ENCODE measurements at regions not wholly inside any gene's neighbourhood (a gene's known extent, or its start where the extent isn't known, plus 50 kb on each side); places are given as distances from the start of the nearest gene placed in this dataset.

DNA sequence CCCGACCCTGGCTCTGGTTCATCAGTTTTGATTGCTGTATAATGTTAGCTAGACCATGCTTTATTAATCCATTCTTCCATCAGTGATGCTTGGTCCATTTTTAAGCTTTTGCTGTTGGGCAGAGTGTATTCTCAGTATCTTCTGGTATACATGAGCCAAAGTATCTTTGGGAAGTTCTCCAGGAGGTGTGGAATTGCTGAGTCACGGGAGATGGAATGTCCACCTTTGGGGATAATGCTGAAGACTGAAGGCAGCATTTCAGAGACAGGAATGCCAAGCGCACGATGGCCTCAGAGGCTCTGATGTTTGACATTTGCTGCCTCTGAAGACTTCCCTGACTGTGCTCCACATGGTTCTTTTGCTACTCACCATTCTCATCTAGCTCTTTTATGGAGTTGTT, 266.3 kb upstream of the KAZN start:
- no peaks in the 10 kb centered on the region for H3K4me1 ChIP-seq
- no peaks in the 10 kb centered on the region for H3K27me3 ChIP-seq (ENCODE audit: insufficient read depth in 3 of 3, low read length in 2 of 3)
- H3K4me3 ChIP-seq, result no peak overlapping the region
- ATAC-seq, result no peak
- no peak overlapping the region for H3K27ac ChIP-seq
- H3K9me3 ChIP-seq, result peaks cover 3% of the 10 kb centered on the region
- TF ChIP-seq, protein P1, sequence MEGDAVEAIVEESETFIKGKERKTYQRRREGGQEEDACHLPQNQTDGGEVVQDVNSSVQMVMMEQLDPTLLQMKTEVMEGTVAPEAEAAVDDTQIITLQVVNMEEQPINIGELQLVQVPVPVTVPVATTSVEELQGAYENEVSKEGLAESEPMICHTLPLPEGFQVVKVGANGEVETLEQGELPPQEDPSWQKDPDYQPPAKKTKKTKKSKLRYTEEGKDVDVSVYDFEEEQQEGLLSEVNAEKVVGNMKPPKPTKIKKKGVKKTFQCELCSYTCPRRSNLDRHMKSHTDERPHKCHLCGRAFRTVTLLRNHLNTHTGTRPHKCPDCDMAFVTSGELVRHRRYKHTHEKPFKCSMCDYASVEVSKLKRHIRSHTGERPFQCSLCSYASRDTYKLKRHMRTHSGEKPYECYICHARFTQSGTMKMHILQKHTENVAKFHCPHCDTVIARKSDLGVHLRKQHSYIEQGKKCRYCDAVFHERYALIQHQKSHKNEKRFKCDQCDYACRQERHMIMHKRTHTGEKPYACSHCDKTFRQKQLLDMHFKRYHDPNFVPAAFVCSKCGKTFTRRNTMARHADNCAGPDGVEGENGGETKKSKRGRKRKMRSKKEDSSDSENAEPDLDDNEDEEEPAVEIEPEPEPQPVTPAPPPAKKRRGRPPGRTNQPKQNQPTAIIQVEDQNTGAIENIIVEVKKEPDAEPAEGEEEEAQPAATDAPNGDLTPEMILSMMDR (IDR thresholded peaks at IDR 0.05), result no peak
- intact Hi-C loops (cut with DNase I), result no loop called here
- no peak for DNase-seq
- no peaks in the 10 kb centered on the region for H3K36me3 ChIP-seq (ENCODE audit: insufficient read depth in 1 of 2, low read depth in 1 of 2)
- 49 to 54% (median 51%) methylated on average over 4 of the region's 4 CpGs for WGBS, 3 donors

DNA sequence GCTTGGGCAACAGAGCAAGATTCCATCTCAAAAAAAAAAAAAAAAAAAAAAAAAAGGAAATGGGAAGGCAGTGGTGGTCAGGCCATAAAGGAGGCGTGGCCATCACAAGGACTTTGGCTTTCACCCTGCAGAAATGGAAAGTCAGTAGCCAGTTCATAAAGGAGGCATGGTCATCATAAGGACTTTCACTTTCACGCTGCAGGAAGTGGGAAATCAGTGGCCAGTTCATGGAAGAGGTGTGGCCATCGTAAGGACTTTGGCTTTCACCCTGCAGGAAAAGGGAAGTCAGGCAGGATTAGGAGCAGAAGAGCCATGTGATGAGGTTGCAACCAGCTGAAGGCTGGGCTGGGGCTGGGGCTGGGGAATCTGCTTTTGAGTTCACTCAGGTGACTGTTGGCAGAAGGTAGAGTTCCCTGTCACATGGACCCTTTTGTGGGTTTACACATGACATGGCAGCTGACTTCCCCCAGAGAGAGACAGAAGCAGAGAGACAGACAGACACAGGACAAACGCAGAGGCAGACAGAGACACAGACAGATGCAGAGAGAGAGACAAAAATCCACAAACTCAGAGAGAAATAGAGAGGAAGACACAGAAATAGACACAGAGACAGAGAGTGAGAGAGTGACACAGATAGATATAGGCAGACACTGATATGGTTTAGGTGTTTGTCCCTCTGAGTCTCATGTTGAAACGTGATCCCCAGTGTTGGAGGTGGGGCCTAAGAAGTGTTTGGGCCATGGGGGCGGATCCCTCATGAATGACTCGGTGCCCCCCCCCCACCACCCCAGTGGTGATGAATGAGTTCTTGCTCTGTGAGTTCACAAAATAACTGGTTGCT, 263.9 kb upstream of the KAZN start:
- ATAC-seq (no peak), DNase-seq (no peak)
- H3K36me3 ChIP-seq (ENCODE audit: insufficient read depth in 1 of 2, low read depth in 1 of 2), result no peaks in the 10 kb centered on the region
- H3K4me1 ChIP-seq, result no peaks in the 10 kb centered on the region
- H3K27ac ChIP-seq, result no peak overlapping the region
- WGBS, 3 donors, result 60 to 65% (median 64%) methylated on average over 7 of the region's 7 CpGs
- TF ChIP-seq, protein P1 (IDR thresholded peaks at IDR 0.05), result no peak
- H3K27me3 ChIP-seq (ENCODE audit: insufficient read depth in 3 of 3, low read length in 2 of 3), result no peaks in the 10 kb centered on the region
- peaks cover 3% of the 10 kb centered on the region for H3K9me3 ChIP-seq
- intact Hi-C loops (cut with DNase I), result no loop called here
- H3K4me3 ChIP-seq, result no peak overlapping the region

DNA sequence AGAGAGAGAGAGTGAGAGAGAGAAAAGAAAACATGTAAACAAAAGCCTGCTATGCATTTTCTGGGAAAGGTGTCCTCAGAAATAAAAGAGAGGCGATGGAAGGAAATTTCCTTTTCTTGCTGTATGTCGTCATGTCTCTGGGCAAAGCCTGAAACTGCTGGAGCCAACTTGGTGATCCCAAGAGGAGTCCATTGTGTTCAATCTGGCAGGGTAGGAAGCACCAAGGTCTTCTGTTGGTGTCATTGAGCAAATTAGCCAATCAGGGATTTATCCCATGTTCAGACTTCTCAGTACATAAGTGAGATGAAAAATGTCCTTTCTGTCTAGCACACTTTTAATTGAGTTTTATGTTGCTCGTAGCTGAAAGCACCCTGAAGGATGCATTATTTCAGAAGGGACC, 260.0 kb upstream of the KAZN start:
- ATAC-seq (no peak), DNase-seq (no peak)
- WGBS, 3 donors, result 46 to 64% (median 49%) methylated on average over 3 of the region's 3 CpGs
- Histone ChIP-seq H3K36me3 (ENCODE audit: insufficient read depth in 1 of 2, low read depth in 1 of 2) (no peaks in the 10 kb centered on the region), H3K27ac (no peak overlapping the region), H3K4me3 (no peak overlapping the region), H3K4me1 (no peaks in the 10 kb centered on the region), H3K27me3 (ENCODE audit: insufficient read depth in 3 of 3, low read length in 2 of 3) (no peaks in the 10 kb centered on the region), H3K9me3 (no peaks in the 10 kb centered on the region)
- TF ChIP-seq, protein P1 (IDR thresholded peaks at IDR 0.05), result no peak
- intact Hi-C loops (cut with DNase I), result no loop called here

DNA sequence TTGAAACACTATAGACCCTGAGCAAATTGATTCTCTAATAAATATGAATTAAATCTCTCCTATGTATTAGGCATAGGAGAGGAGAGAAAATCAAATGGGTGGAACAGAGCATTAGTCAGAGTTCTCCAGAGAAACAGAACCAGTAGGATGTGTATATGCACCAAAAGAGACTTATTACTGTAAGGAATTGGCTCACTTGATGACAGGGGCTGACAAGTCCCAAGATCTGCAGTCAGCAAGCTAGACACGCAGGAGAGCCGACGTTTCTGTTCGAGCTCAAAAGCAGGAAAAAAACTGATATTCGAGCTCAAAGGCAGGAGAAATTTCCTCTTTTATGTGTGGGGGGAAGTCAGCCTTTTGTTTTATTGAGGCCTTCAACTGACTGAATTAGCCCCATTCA, 259.2 kb upstream of the KAZN start:
- TF ChIP-seq, protein P1 (IDR thresholded peaks at IDR 0.05), result no peak
- H3K4me1 ChIP-seq, result no peaks in the 10 kb centered on the region
- ATAC-seq (no peak), DNase-seq (no peak)
- H3K4me3 ChIP-seq, result no peak overlapping the region
- H3K9me3 ChIP-seq, result no peaks in the 10 kb centered on the region
- H3K27ac ChIP-seq, result no peak overlapping the region
- no peaks in the 10 kb centered on the region for H3K27me3 ChIP-seq (ENCODE audit: insufficient read depth in 3 of 3, low read length in 2 of 3)
- no peaks in the 10 kb centered on the region for H3K36me3 ChIP-seq (ENCODE audit: insufficient read depth in 1 of 2, low read depth in 1 of 2)
- intact Hi-C loops (cut with DNase I), result no loop called here
- WGBS, 3 donors, result 58 to 82% (median 66%) methylated on average over 5 of the region's 5 CpGs

All from psoas muscle (tissue), 7 donors.